MM.1S (cell line): ENCODE measurements at regions not wholly inside any gene's neighbourhood (a gene's known extent, or its start where the extent isn't known, plus 50 kb on each side); places are given as distances from the start of the nearest gene placed in this dataset.
A peak's percentile ranks its signal among the peaks of the same experiment; 100 is the strongest.

Experiments used
- DNase-seq: peaks from one replicate; pipeline ENCODE4 v3.0.0-alpha.2; 2015
- H2AFZ ChIP-seq: fragments of 300-600 bp; sonication (generic); 2 replicates; pipeline ENCODE4 v1.6.0; 2016; ENCODE audit warnings: antibody characterized with exemption, low read length
- H3F3A ChIP-seq: fragments of 300-600 bp; sonication (generic); 2 replicates; pipeline ENCODE4 v1.6.1; 2016; ENCODE audit warnings: mild to moderate bottlenecking, antibody characterized with exemption, low read length, moderate library complexity, mixed read lengths; ENCODE audit not compliant: insufficient read depth
- H3K27ac ChIP-seq: fragments of 300-600 bp; sonication (generic); 2 replicates; pipeline ENCODE4 v1.5.1; 2016; ENCODE audit warnings: mild to moderate bottlenecking, low read length
- H3K27me3 ChIP-seq: fragments of 300-600 bp; sonication (generic); replicated peaks from 2 replicates; pipeline ENCODE4 v1.6.0; 2016; ENCODE audit warnings: low read length; ENCODE audit not compliant: insufficient read depth
- H3K36me3 ChIP-seq: fragments of 300-600 bp; sonication (generic); replicated peaks from 2 replicates; pipeline ENCODE4 v1.6.1; 2016; ENCODE audit warnings: mild to moderate bottlenecking, low read length, mixed read lengths; ENCODE audit not compliant: insufficient read depth
- H3K4me1 ChIP-seq: fragments of 300-600 bp; sonication (generic); 2 replicates; pipeline ENCODE4 v1.6.1; 2016; ENCODE audit warnings: low read length, mixed read lengths
- H3K4me2 ChIP-seq: fragments of 300-600 bp; sonication (generic); 2 replicates; pipeline ENCODE4 v1.6.0; 2016; ENCODE audit warnings: low read depth, low read length
- H3K4me3 ChIP-seq: fragments of 300-600 bp; sonication (generic); 2 replicates; pipeline ENCODE4 v1.5.1; 2016; ENCODE audit warnings: low read length, mixed read lengths
- H3K79me2 ChIP-seq: fragments of 300-600 bp; sonication (generic); 2 replicates; pipeline ENCODE4 v1.6.1; 2016; ENCODE audit warnings: mixed run types, low read length, mixed read lengths
- H3K9ac ChIP-seq: fragments of 300-600 bp; sonication (generic); 2 replicates; pipeline ENCODE4 v1.6.1; 2016; ENCODE audit warnings: low read length, mixed read lengths
- H3K9me2 ChIP-seq: fragments of 300-600 bp; sonication (generic); replicated peaks from 2 replicates; pipeline ENCODE4 v1.6.1; 2016; ENCODE audit warnings: mild to moderate bottlenecking, low read length, mixed read lengths; ENCODE audit not compliant: insufficient read depth
- H3K9me3 ChIP-seq: fragments of 300-600 bp; sonication (generic); replicated peaks from 2 replicates; pipeline ENCODE4 v1.6.1; 2016; ENCODE audit warnings: mild to moderate bottlenecking, low read length, mixed read lengths; ENCODE audit not compliant: insufficient read depth
- H4K20me1 ChIP-seq: fragments of 300-600 bp; sonication (generic); 2 replicates; pipeline ENCODE4 v1.6.1; 2016; ENCODE audit warnings: mild to moderate bottlenecking, low read length, moderate library complexity, mixed read lengths; ENCODE audit not compliant: insufficient read depth
- CTCF ChIP-seq: fragments of 300-600 bp; sonication (generic); IDR thresholded peaks from 2 replicates; pipeline ENCODE4 v1.5.1; 2016; ENCODE audit warnings: antibody characterized with exemption, low read length, mixed read lengths
- EZH2 ChIP-seq: fragments of 300-600 bp; sonication (generic); optimal IDR thresholded peaks from 2 replicates; pipeline ENCODE3; 2017; ENCODE audit warnings: low read depth, mild to moderate bottlenecking, antibody characterized with exemption, low read length, mixed read lengths
- EZH2phosphoT487 ChIP-seq: fragments of 300-600 bp; sonication (generic); IDR thresholded peaks from 2 replicates; pipeline ENCODE4 v1.6.1; 2018; ENCODE audit warnings: antibody characterized with exemption, low read length

- no peak for DNase-seq
- H2AFZ ChIP-seq = no peak overlapping the region
- no peaks in the 10 kb centered on the region for H3F3A ChIP-seq
- no peaks in the 10 kb centered on the region for H3K79me2 ChIP-seq
- no peak overlapping the region for H3K9ac ChIP-seq
- no peaks in the 10 kb centered on the region for H3K9me2 ChIP-seq
- H3K4me1 ChIP-seq = no peaks in the 10 kb centered on the region
- no peaks in the 10 kb centered on the region for H3K27me3 ChIP-seq
- H3K27ac ChIP-seq = no peak overlapping the region
- H3K9me3 ChIP-seq = no peaks in the 10 kb centered on the region
- TF ChIP-seq EZH2phosphoT487 (no peak), EZH2 (no peak), CTCF (no peak)
- no peaks in the 10 kb centered on the region for H3K36me3 ChIP-seq
- no peak overlapping the region for H3K4me3 ChIP-seq
- no peak overlapping the region for H3K4me2 ChIP-seq
- no peaks in the 10 kb centered on the region for H4K20me1 ChIP-seq
Observed at GRCh38 chr7:126286317-126286716, 966.4 kb downstream of the GRM8 start.

GRCh38 chr7:126236261-126236660 is 1016.5 kb downstream of the GRM8 start:
- Histone ChIP-seq H2AFZ (no peak overlapping the region), H3F3A (no peaks in the 10 kb centered on the region), H3K4me1 (no peaks in the 10 kb centered on the region), H3K79me2 (no peaks in the 10 kb centered on the region), H3K9me3 (no peaks in the 10 kb centered on the region), H4K20me1 (no peaks in the 10 kb centered on the region), H3K4me2 (no peak overlapping the region), H3K27ac (no peak overlapping the region), H3K36me3 (no peaks in the 10 kb centered on the region), H3K9me2 (no peaks in the 10 kb centered on the region), H3K27me3 (no peaks in the 10 kb centered on the region), H3K9ac (no peak overlapping the region), H3K4me3 (no peak overlapping the region)
- TF ChIP-seq EZH2phosphoT487 (no peak), CTCF (no peak), EZH2 (no peak)
- DNase-seq = no peak

- no peaks in the 10 kb centered on the region for H3K9me2 ChIP-seq
- peak overlapping the region; percentile 55 for H3K4me2 ChIP-seq
- H3K4me1 ChIP-seq = peaks cover 12% of the 10 kb centered on the region
- H3K4me3 ChIP-seq = peak overlapping the region; percentile 21; the same call in 1 of the 2 replicates
- peak overlapping the region; percentile 29; the same call in 1 of the 2 replicates for H3K27ac ChIP-seq
- no peaks in the 10 kb centered on the region for H3K36me3 ChIP-seq
- no peaks in the 10 kb centered on the region for H4K20me1 ChIP-seq
- no peaks in the 10 kb centered on the region for H3K9me3 ChIP-seq
- H3F3A ChIP-seq = peaks cover 5% of the 10 kb centered on the region; the same call in 1 of the 2 replicates
- peak overlapping the region; percentile 2; the same call in 1 of the 2 replicates for H2AFZ ChIP-seq
- H3K9ac ChIP-seq = no peak overlapping the region
- no peaks in the 10 kb centered on the region for H3K27me3 ChIP-seq
- no peaks in the 10 kb centered on the region for H3K79me2 ChIP-seq
- DNase-seq = peak; percentile 56
- no peak for TF ChIP-seq EZH2
- no peak for TF ChIP-seq CTCF
- no peak for TF ChIP-seq EZH2phosphoT487
Observed at GRCh38 chr7:126228356-126229061, 1024.2 kb downstream of the GRM8 start.
